Large intestine (tissue), 3 donors: ENCODE measurements at regions not wholly inside any gene's neighbourhood (a gene's known extent, or its start where the extent isn't known, plus 50 kb on each side); places are given as distances from the start of the nearest gene placed in this dataset.

Experiments used
- DNase-seq, 2 donors: peaks; one replicate each; pipeline versions ENCODE4 v3.0.0 to v3.0.0-alpha.2; 2013
- H3K27ac ChIP-seq: one replicate; pipeline ENCODE4 v1.5.1; 2013; ENCODE audit warnings: low read length
- H3K27me3 ChIP-seq: 2 replicates; pipeline ENCODE4 v1.6.1; 2013; ENCODE audit warnings: low read length; ENCODE audit not compliant: control insufficient read depth, insufficient read depth
- H3K36me3 ChIP-seq: 2 replicates; pipeline ENCODE4 v1.6.1; 2013; ENCODE audit warnings: low read length; ENCODE audit not compliant: control insufficient read depth, insufficient read depth
- H3K4me1 ChIP-seq: one replicate; pipeline ENCODE4 v1.6.1; 2013; ENCODE audit warnings: low read length; ENCODE audit not compliant: control insufficient read depth, insufficient read depth
- H3K4me3 ChIP-seq: one replicate; pipeline ENCODE4 v1.5.1; 2013; ENCODE audit warnings: low read length
- H3K9me3 ChIP-seq: one replicate; pipeline ENCODE4 v1.6.1; 2013; ENCODE audit warnings: mild to moderate bottlenecking, low read depth, low read length, moderate library complexity; ENCODE audit not compliant: control insufficient read depth
- WGBS: methylation state at CpG from one replicate; pipeline ENCODE4 v1.1.5; 2013; ENCODE audit warnings: low lambda C conversion rate; ENCODE audit not compliant: insufficient coverage; 5-methylcytosine and 5-hydroxymethylcytosine counted together

DNA sequence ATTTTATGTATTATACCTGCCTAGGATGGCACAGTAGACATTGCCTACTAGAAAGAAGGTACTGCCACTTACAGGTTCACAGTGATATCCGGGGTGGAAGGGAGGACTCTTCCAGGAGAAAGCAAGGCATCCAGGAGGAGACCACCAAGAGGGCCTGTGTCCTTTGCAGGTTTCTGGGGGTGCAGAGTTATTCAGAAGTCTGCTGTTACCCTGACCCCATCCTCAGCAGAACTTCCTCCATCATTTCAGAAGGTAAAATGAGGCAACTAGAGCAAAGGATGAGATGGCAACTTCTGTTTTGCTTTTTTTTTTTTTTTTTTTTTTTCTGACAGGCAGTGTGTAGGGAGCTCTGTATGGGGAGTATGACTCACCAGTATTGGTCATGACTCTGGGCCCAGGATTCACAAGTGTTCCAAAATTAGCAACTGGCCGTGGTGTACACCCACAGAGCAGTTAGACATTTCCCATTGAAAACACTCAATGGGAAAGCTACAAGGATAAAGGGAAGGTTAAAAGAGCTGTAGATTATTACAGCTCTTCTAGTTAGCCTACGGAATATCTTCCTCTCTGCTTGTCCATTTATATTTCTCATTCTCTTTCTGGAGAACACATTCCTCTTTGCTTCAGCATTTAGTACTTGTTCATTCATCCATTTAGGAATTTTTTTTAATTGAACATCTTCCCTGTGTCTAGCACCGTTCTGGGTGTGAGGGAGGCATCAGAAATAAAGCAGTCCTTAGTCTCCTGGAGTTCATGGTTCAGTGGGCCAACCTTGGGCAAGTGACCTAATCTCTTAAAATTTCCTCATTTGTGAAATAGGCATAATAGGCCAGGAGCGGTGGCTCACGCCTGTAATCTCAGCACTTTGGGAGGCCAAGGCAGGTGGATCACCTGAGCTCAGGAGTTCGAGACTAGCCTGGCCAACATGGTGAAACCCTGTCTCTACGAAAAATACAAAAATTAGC lies 50.5 kb upstream of the PPP2R5A start:
- H3K9me3 ChIP-seq = no peaks in the 10 kb centered on the region
- WGBS = 83% methylated on average over 1 of the region's 8 CpGs
- no peak for DNase-seq
- peaks cover 33% of the 10 kb centered on the region for H3K4me1 ChIP-seq
- no peak overlapping the region for H3K4me3 ChIP-seq
- H3K27me3 ChIP-seq = no peaks in the 10 kb centered on the region
- no peaks in the 10 kb centered on the region for H3K36me3 ChIP-seq
- H3K27ac ChIP-seq = no peak overlapping the region
